ENCODE measurements at regions not wholly inside any gene's neighbourhood (a gene's known extent, or its start where the extent isn't known, plus 50 kb on each side); places are given as distances from the start of the nearest gene placed in this dataset.

GRCh38 chr10:118458957-118459641, 117.0 kb upstream of the FAM204A start:
- TF ChIP-seq POLR2AphosphoS5 (IDR thresholded peaks at IDR 0.05) = no peak
- TF ChIP-seq, protein P1, sequence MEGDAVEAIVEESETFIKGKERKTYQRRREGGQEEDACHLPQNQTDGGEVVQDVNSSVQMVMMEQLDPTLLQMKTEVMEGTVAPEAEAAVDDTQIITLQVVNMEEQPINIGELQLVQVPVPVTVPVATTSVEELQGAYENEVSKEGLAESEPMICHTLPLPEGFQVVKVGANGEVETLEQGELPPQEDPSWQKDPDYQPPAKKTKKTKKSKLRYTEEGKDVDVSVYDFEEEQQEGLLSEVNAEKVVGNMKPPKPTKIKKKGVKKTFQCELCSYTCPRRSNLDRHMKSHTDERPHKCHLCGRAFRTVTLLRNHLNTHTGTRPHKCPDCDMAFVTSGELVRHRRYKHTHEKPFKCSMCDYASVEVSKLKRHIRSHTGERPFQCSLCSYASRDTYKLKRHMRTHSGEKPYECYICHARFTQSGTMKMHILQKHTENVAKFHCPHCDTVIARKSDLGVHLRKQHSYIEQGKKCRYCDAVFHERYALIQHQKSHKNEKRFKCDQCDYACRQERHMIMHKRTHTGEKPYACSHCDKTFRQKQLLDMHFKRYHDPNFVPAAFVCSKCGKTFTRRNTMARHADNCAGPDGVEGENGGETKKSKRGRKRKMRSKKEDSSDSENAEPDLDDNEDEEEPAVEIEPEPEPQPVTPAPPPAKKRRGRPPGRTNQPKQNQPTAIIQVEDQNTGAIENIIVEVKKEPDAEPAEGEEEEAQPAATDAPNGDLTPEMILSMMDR (IDR thresholded peaks at IDR 0.05) = no peak
